ENCODE measurements at regions not wholly inside any gene's neighbourhood (a gene's known extent, or its start where the extent isn't known, plus 50 kb on each side); places are given as distances from the start of the nearest gene placed in this dataset.
A peak's percentile ranks its signal among the peaks of the same experiment; 100 is the strongest.
"Not testable (repeated sequence)": the region's sequence is repeated elsewhere in the genome, so short reads cannot be mapped to it uniquely, and the experiment has no call there.

GRCh38 chr18:73365018-73365417 is 497.2 kb upstream of the NETO1 start:
- H3K27me3 Mint-ChIP-seq, result no peaks in the 10 kb centered on the region
- no peaks in the 10 kb centered on the region for H3K36me3 Mint-ChIP-seq
- H3K4me3 Mint-ChIP-seq, result no peak overlapping the region
- DNase-seq (ENCODE audit: extremely low spot score, unreplicated experiment), result no peak
- no peaks in the 10 kb centered on the region for H3K9me3 Mint-ChIP-seq
- TF ChIP-seq, protein P1, sequence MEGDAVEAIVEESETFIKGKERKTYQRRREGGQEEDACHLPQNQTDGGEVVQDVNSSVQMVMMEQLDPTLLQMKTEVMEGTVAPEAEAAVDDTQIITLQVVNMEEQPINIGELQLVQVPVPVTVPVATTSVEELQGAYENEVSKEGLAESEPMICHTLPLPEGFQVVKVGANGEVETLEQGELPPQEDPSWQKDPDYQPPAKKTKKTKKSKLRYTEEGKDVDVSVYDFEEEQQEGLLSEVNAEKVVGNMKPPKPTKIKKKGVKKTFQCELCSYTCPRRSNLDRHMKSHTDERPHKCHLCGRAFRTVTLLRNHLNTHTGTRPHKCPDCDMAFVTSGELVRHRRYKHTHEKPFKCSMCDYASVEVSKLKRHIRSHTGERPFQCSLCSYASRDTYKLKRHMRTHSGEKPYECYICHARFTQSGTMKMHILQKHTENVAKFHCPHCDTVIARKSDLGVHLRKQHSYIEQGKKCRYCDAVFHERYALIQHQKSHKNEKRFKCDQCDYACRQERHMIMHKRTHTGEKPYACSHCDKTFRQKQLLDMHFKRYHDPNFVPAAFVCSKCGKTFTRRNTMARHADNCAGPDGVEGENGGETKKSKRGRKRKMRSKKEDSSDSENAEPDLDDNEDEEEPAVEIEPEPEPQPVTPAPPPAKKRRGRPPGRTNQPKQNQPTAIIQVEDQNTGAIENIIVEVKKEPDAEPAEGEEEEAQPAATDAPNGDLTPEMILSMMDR (conservative IDR thresholded peaks at IDR 0.05), result no peak
- no peaks in the 10 kb centered on the region for H3K4me1 Mint-ChIP-seq (ENCODE audit: unreplicated experiment)
- no peak overlapping the region for H3K27ac Mint-ChIP-seq

- no peaks in the 10 kb centered on the region for H3K9me3 Mint-ChIP-seq
- no peaks in the 10 kb centered on the region for H3K36me3 Mint-ChIP-seq
- H3K4me1 Mint-ChIP-seq (ENCODE audit: unreplicated experiment), result no peaks in the 10 kb centered on the region
- TF ChIP-seq, protein P1 (conservative IDR thresholded peaks at IDR 0.05), result no peak
- no peaks in the 10 kb centered on the region for H3K27me3 Mint-ChIP-seq
- H3K4me3 Mint-ChIP-seq, result no peak overlapping the region
- no peak overlapping the region for H3K27ac Mint-ChIP-seq
- DNase-seq (ENCODE audit: extremely low spot score, unreplicated experiment), result no peak
Measured at GRCh38 chr18:73355121-73355520, 487.3 kb upstream of the NETO1 start.

GRCh38 chr18:73352546-73352945 is 484.8 kb upstream of the NETO1 start:
- TF ChIP-seq, protein P1 (conservative IDR thresholded peaks at IDR 0.05), result no peak
- no peak for DNase-seq (ENCODE audit: extremely low spot score, unreplicated experiment)
- H3K4me1 Mint-ChIP-seq (ENCODE audit: unreplicated experiment), result no peaks in the 10 kb centered on the region
- no peaks in the 10 kb centered on the region for H3K36me3 Mint-ChIP-seq
- no peaks in the 10 kb centered on the region for H3K27me3 Mint-ChIP-seq
- no peak overlapping the region for H3K4me3 Mint-ChIP-seq
- H3K27ac Mint-ChIP-seq, result no peak overlapping the region
- H3K9me3 Mint-ChIP-seq, result no peaks in the 10 kb centered on the region

GRCh38 chr18:73340135-73340977 is 472.6 kb upstream of the NETO1 start:
- Mint-ChIP-seq H3K4me3 (peak overlapping the region; percentile 15), H3K4me1 (ENCODE audit: unreplicated experiment) (no peaks in the 10 kb centered on the region), H3K36me3 (no peaks in the 10 kb centered on the region), H3K27me3 (no peaks in the 10 kb centered on the region), H3K27ac (peak overlapping the region; percentile 13), H3K9me3 (no peaks in the 10 kb centered on the region)
- TF ChIP-seq, protein P1 (conservative IDR thresholded peaks at IDR 0.05), result no peak
- DNase-seq (ENCODE audit: extremely low spot score, unreplicated experiment), result no peak

DNA sequence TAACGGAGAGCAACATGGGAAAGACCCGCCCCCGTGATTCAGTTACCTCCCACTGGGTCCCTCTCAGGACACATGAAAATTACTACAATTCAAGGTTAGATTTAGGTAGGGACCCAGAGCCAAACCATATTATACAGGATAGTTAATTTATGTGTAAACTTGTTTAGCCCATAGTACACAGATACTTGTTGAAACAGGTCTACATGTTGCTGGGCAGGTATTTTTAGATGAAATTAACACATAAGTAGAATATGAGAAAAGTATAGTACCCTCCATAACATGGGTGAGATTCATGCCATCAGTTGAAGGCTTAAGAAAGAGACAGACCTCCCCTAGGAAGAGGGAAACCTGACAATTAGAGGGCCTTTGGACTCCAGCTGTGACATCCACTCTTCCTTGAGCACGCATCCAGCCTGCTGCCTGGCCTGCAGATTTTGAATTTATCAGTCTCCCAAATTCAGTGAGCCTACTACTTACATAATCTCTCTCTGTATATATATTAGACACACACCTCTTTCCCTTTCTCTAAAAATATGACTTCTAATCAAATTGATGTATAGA is 463.5 kb upstream of the NETO1 start:
- TF ChIP-seq, protein P1 (conservative IDR thresholded peaks at IDR 0.05), result no peak
- H3K27ac Mint-ChIP-seq, result no peak overlapping the region
- H3K36me3 Mint-ChIP-seq, result peaks cover 3% of the 10 kb centered on the region
- H3K9me3 Mint-ChIP-seq, result no peaks in the 10 kb centered on the region
- no peaks in the 10 kb centered on the region for H3K4me1 Mint-ChIP-seq (ENCODE audit: unreplicated experiment)
- H3K4me3 Mint-ChIP-seq, result no peak overlapping the region
- no peak for DNase-seq (ENCODE audit: extremely low spot score, unreplicated experiment)
- no peaks in the 10 kb centered on the region for H3K27me3 Mint-ChIP-seq

GRCh38 chr18:73330106-73330505 is 462.3 kb upstream of the NETO1 start:
- H3K27ac Mint-ChIP-seq, result peak overlapping the region; percentile 77
- not testable (repeated sequence) for H3K4me1 Mint-ChIP-seq (ENCODE audit: unreplicated experiment)

GRCh38 chr18:73324187-73324831 is 456.5 kb upstream of the NETO1 start:
- H3K27me3 Mint-ChIP-seq; H3K36me3 Mint-ChIP-seq; H3K4me3 Mint-ChIP-seq; H3K4me1 Mint-ChIP-seq (ENCODE audit: unreplicated experiment); H3K9me3 Mint-ChIP-seq; DNase-seq (ENCODE audit: extremely low spot score, unreplicated experiment): not testable (repeated sequence)
- peak overlapping the region; percentile 89 for H3K27ac Mint-ChIP-seq

More at GRCh38 chr18:73330106-73330505, 462.3 kb upstream of the NETO1 start:
- not testable (repeated sequence) for H3K4me3 Mint-ChIP-seq; H3K27me3 Mint-ChIP-seq; H3K9me3 Mint-ChIP-seq; H3K36me3 Mint-ChIP-seq; DNase-seq (ENCODE audit: extremely low spot score, unreplicated experiment)

All from type B pancreatic cell (in vitro differentiated cells).